NOMO-1 (cell line): ENCODE measurements at regions not wholly inside any gene's neighbourhood (a gene's known extent, or its start where the extent isn't known, plus 50 kb on each side); places are given as distances from the start of the nearest gene placed in this dataset.
"Not testable (repeated sequence)": the region's sequence is repeated elsewhere in the genome, so short reads cannot be mapped to it uniquely, and the experiment has no call there.

ENCODE experiments used
- DNase-seq, 2 experiments: peaks; one replicate each; lab custom pipeline; 2025; ENCODE audit not compliant: unreplicated experiment in 2 of 2; lab: John Stamatoyannopoulos, UW

DNA sequence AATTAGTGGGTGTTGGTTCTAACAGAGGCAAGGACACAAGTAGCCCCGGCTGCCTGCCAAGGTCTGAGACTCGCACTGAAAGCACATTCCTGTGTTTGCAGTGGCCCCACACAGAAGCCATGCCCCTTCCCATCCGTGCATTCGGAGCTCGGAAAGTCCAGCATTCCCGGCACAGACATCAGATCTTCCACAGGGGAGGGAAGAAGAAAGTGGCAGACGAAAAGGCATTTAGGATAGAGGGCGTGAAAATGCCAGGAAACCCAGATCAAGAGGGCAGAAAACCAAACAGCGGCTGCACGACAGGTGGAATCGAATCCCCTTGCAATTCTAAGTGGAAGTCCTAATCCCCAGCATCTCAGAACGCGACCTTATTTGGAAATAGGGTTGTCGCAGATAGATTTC lies 105.5 kb upstream of the ASB18 start:
- DNase-seq = no peak

- no peak for DNase-seq
Observed at GRCh38 chr2:236370847-236371409, 106.7 kb upstream of the ASB18 start.

DNA sequence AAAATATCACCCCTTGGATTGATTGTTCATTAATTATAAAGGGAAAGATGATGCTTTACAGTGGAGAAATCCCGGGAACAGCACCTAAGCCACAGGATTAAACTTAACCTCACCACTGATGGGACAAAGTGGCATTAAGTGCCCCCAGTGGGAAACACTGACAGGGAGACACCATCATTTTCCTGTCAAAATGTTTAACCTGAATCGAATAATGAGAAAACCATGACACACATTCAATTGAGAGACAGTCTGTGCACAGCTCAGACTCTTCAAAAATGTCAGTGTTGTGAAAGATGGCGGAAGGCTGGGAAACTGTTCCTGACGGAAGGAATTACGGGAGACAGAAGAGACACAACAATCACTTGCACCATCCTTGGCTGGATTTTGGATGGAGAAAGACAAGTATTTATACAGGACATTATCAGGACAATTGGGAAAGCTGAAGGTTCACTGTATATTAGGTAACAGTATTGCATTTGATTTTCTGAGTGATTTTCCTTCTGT lies 111.8 kb upstream of the ASB18 start:
- no peak for DNase-seq

DNA sequence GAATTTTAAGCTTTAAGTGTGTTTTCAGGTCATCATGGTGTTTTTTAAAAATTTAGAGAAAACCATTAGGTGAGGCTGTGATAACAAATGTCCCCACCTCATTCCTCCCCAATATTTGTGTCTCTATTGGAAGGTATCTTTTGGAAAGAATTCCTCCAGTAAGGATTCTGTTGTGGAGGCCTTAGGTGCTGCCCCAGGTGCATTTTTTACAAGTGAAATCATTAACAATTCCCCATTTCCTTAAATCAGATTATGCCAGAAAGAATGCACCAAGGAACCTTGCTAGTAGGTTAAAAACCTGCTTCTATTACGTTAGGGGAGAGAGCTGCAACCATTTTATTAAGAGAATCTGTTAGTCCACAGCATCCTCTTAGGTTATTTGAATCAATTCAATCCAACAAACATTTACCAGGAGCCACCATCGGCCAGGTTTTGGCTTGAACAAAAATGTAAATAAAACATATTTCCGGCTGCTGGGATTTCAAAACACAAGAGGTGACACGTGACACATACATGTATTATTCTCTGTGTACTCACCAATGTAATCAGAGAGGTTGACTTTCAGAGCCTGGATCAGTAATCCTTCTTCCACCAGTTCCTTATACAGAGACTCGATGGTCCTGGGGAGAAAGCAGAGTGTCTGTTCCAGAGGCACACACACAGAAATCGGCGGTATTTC lies 112.5 kb upstream of the ASB18 start:
- no peak for DNase-seq

DNA sequence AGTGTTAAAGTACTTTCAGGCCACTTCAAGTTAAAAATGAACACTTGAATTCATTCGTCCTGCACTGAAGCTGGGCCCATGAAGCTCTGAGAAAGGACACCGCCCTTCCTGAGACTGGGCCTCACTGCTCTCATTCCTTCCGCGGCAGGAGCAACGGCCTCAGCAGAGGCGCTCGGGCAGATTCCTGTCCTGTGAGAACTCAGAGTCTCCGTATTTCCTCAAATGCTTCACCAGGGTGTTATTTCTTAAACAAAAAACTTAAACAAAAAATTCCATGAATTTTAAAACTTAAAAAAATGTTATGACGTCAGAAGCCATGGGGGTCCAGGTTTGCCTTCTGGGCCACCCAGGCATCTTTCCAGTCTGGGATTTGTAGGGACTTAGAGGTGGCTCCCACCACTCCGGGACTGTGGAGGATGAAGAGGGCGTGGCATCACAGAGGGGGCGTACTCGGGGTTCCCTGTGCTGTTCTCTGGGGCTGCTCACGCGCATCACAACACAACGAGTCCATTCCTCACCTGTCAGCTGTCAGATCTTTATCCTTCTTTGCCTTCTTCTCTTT lies 115.9 kb upstream of the ASB18 start:
- no peak for DNase-seq

DNA sequence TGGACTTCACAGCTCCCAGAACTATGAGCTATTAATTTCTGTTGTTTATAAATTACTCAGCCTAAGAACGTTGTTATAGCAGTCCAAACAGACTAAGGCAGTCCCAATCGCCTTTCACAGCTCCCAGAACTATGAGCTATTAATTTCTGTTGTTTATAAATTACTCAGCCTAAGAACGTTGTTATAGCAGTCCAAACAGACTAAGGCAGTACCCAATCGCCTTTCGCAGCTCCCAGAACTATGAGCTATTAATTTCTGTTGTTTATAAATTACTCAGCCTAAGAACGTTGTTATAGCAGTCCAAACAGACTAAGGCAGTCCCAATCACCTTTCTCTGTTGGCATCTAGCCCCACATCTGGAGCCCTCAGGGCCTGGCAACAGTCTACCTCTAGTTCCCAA lies 117.0 kb upstream of the ASB18 start:
- not testable (repeated sequence) for DNase-seq

- not testable (repeated sequence) for DNase-seq
Observed at GRCh38 chr2:236389284-236390216, 125.3 kb upstream of the ASB18 start.

DNA sequence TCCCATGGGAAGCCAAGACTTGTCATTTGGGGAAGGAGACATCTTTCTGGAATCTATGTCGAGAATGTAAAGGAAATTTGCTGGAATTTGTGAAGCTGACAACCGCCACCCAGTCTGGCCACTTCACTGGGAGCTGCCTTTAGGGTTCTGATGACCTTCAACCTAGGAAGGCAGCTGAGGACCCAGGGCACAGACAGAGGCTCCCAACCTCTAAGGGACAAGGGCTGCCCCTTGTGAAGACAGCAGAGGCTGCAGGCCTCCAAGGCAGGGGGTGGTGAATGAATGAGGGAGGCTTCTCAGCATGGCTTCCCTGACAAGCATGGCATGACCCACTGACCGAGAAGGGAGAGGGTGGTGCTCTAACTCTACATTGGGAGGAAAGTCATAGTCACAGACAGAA lies 128.9 kb upstream of the ASB18 start:
- no peak for DNase-seq

DNA sequence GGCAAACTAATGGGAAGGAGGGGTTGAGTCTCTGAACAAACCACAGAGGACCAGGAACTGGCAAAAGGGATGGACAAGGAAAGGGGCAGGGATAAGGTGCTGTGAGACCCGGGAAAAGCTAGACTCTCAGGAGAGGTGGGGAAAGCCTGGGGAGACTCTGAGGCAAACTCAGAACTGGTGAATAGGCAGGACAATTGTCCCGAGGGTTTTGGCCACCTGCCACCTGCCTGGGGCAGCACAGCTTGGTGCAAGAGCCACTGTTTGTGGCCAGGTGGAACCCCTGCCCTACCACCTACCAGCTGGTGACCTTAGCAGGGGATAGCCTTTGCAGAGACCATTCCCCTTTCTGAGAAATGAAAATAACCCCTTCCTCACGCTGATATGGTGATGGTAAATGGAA lies 129.4 kb upstream of the ASB18 start:
- DNase-seq = no peak

DNA sequence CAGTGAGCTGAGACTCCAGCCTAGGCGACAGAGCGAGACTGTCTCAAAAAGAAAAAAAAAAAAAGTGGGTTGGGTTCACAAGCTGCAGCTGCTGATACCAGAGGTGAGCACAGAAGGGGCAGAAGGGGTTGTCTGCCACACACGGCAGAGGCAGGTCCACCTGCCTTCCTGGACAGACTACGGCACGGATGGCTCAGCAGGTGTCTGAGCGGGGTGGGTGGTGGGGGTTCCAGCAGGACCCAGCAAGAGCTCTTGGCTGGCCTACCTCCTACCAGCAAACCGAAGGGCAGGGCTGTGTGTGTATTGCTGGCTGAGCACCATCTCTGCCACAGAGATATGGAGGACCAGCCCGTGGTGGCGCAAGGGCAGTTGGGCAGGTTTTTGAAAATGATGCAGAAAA lies 130.4 kb upstream of the ASB18 start:
- no peak for DNase-seq

GRCh38 chr2:236395067-236395466 lies 130.9 kb upstream of the ASB18 start:
- no peak for DNase-seq

GRCh38 chr2:236396818-236397350 lies 132.7 kb upstream of the ASB18 start:
- DNase-seq = no peak

GRCh38 chr2:236397681-236398080 lies 133.5 kb upstream of the ASB18 start:
- DNase-seq = no peak

DNA sequence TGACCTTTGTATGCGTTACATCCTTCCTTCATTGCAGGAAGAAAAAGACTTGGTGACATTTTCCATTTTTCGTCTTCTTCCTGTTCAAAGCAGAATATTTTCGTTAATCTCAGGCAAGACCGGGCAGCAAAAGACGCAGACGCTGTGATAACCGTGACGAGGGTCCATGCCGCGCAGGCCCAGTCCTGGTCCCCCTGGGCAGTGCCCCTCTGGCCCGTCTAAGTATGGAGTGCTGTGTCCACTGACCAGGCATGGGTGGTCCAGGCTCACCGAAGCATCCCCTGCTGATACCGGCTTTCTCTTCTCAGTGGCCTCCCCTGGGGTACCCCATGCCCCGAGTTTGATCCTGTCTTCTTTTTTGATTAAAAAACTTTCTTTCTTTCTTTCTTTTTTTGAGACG lies 135.2 kb upstream of the ASB18 start:
- no peak for DNase-seq

GRCh38 chr2:236400046-236400574 lies 135.9 kb upstream of the ASB18 start:
- no peak for DNase-seq

- no peak for DNase-seq
Observed at GRCh38 chr2:236400594-236401360, 136.6 kb upstream of the ASB18 start.

DNA sequence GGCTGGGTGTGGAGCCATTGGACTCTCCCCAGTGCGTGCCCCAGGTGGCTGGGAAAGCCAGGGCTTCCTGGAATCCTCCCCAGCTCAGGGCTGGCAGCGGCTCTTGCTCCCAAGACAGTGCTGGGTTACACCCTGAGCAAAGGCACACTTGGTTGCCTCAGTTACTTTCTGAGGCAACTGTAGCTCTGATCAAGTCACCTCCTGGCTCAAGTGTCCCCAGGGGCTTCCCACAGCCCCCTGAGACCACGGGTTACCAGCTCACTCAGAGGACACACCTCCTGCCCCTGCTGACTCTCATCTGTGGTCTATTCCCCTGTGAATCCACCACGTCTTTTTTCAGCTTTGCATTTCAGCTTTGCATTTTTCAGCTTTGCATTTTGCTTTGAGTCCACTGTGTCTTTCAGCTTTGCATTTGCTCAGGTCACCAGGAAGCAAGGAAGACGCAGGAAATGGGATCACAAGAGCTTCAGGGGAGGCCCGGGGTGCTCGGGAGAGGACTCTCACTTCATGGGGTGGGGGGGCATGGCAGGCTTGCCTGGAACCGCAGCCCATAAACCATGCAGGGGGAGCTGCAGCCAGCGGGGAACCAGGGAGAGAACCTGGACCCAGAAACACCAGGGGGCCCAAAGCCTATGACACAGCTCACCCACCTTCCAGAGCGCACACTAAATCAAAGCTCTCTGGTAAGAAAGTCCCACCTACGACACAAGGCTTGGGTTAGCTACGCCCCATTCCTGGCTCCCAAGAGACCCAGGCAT lies 138.0 kb upstream of the ASB18 start:
- no peak for DNase-seq

DNA sequence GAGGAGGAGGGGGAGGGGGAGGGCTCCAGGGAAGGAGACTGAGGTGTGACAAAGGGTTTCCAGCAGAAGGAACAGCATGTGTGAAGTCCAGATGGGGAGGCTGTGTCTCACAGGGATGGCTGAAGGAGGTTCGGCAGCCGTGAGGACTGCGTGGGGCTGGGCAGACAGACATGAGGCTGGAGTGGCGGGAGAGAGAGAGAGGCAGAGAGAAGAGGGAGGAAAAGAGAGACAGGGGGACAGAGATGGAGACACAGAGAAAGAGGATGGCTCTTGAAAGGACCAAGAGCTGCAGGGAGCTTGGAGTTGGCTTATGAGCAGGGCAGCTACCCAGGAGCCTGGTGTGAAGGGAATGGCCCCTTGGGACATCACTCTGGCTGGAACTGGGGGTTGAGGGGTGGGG lies 138.9 kb upstream of the ASB18 start:
- no peak for DNase-seq

DNA sequence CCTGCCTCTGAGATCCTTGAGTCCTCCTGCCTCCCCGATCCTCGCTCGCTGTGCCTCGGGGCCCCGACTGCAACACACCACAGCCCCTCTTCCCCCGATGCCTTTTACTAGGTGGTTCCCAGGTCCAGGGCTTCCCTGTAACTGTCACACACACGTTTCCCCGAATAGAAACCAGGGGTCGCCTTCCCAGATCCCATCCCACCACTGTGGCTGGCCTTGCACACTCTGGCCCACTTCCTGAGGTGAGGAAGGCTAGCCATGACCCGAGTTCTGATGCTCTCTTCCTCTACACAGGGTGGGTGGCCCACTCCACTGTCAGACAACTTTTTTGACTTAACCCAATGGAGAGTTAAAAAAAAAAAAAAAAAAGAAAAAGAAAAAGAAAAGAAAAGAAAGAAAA lies 139.6 kb upstream of the ASB18 start:
- DNase-seq = no peak
